NAMALWA (cell line): ENCODE measurements at regions not wholly inside any gene's neighbourhood (a gene's known extent, or its start where the extent isn't known, plus 50 kb on each side); places are given as distances from the start of the nearest gene placed in this dataset.

Source experiments
- DNase-seq: peaks from one replicate; pipeline ENCODE4 v3.0.0-alpha.2; 2015; ENCODE audit warnings: low spot score

DNA sequence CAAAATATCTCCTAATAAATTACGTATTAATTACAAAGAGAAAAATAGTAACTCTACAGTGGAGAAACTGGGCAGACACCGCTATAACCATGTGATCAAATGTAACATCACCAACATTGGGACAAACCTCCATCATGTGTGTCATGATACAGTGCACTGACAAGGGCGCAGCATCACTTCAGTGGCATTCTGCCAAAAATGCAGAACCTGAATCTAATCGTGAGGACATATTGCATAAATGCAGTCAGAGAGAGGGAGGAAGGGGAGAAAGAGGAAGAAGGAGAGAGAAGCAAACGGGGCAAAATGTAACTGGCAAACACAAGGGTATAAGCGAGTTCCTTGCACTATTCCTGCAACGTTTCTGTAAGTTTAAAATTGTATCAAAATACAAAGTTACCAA, 74.2 kb upstream of the MARCHF10 start:
- DNase-seq, result peak; percentile 34

DNA sequence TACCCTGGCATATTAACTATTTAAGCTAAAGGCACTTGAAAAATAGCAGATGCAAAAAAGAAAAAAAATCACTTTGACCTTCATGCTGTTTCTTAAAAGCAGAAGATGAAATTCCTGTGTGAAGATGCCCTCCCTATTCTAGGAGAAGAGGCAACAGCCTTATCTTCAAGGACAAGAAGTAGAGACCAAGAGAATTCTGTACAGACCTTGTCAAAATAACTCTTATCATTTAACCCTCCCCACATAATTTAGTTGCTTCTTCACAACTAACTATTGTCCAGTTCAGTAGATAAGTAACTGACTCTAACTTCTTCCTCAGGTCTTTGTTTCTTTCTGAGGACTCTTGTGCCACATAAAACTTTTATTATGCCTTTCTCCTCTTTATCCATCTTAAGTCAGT, 72.0 kb upstream of the MARCHF10 start:
- DNase-seq, result no peak

DNA sequence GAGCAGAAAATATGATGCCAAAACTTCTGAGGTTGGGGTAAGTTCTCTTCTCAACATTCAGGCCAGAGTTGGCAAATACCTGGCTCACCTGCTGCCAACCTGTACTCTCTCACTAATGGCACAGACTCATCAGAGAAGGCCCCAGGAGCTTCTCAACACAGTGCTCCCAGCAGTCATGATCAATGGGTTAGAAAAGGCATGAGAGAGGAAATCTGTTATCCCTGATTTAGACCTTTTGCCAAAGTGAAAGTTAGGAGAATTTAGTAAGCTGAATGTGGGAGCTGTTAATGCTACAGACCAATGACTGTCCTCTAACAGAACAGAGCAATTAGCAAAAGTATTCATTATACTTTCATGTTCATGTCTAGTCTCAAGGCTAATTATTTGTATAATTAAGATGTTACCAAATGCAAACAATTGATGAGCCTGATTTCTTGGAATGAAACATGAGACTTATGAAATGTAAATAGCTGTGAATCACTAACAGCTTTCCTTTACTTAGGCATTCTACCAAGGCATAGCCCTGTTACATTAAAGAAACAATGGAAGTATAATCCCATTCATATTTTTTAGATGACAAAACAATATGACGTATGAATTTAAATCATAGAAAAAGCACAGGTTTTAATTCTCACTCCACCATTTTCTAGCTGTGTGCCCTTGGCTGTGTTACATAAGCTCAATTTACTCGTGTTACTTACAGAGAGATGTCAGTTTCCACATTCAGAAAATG, 68.7 kb upstream of the MARCHF10 start:
- no peak for DNase-seq

DNA sequence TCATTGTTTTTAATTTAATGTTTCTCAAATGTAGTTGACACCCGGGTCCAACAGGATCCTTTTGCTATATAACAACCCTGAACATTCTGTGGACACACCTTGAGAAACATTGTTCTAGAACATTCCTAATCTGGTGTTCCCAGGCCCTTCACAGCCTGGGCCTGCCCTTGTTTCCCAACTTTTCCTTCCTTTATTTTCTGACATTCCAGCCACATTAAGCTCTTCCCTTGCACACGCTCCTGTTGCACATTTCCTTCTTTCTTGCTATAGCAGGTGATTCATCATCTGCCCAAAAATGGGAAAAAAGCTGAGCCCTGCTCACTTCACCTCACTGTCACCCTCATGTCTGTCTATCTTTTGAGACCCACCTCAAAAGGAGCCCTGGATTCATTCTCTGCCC, 67.9 kb upstream of the MARCHF10 start:
- no peak for DNase-seq

DNA sequence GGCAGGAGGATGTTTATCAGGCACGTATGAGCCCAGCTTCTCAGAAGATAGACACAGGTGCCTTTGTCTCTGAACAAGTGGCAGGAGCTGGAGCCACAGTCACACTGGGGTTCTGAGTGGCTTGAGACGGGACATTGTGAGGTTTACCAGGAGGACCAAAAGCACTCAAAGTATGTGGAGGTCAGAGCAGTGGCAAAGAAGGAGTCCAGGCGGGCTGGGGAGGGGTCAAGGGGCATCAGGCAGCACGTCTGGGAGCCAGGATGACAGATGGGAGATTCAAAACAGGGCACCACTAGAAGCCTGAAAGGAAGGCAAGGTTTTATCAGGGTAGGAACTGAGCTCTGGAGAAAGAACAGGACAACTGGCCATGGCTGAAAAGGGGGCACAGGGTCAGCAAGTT, 67.2 kb upstream of the MARCHF10 start:
- DNase-seq, result no peak

DNA sequence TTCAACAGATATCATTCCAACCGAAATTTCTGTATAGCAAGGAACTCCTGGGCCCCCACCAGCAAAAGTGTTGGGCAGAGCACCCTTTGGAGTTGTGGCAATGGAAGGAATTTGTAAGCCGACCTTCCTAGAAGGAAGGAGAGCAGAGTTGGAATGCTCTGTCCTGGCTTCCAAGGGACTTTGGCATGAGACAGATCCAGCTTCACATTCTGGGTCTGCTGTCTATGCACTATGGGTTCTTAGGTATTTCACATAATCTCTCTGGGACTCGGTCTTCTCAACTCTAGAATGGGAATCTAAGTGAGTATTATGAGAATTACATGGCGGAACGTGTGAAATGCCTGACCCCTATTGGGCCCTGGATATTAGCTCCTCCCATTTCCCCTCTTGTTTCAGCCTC, 63.2 kb upstream of the MARCHF10 start:
- DNase-seq, result no peak

DNA sequence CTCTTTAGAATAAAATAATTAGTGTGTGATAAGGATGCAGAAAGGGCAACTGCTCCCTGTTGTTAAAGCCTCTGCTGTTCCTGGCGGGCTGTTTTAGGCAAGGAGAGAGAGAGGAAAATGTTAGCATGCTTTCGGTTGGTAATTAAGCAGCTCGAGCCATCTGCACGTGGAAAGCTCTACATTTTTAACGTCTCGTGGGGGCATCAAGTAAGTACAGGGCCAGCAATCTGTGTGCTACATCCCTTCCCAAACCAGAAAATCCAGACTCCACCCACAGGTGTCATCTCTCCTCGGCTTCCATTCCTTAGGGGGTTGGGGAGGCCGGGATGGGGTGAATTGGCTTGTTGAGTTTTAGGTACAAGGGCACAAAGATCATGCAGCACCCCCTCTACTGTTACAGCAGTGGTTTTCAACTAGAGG, 62.4 kb upstream of the MARCHF10 start:
- DNase-seq, result no peak

DNA sequence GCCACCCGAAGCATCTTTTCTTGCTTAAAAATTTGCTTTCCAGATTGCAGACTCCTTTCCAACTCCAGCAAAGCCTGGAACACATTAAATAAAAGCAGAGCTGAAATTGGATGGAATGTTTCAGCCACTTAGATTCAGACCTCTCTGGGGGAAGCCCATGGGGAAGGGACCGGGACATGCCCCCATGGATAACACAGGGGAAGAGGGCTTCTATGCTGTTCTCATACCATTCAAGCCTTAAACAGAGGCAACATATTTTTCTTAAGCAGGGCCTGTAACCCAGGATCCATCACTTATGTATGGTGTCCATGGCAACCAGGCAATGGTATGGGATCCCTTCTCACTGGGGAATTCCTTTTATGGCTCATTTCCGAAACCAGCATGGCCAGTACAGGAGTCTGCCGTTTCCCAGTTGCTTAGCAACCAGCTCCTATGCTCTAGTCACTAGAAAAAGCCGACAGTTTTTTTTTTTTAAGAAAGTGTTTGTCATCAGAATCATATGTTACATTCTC, 62.0 kb upstream of the MARCHF10 start:
- DNase-seq, result no peak

DNA sequence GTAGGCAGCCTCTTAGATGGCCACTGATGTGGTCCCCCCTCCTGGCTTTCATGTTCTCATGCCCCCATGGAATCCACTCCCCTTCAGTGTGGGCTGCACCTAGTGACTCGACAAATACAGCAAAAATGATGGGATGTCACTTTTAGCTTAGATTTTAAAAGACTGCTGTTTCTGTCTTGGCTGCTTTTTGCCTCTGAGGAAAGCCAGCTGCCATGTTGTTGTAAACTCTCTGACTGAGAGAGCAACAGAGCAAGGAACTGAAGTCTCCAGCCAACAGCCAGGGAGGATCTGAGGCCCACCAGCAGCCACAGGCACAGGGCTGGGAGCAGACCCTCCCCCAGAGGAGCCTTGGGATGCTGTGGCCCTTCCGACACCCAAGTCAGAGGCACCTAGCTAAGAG, 60.6 kb upstream of the MARCHF10 start:
- no peak for DNase-seq

DNA sequence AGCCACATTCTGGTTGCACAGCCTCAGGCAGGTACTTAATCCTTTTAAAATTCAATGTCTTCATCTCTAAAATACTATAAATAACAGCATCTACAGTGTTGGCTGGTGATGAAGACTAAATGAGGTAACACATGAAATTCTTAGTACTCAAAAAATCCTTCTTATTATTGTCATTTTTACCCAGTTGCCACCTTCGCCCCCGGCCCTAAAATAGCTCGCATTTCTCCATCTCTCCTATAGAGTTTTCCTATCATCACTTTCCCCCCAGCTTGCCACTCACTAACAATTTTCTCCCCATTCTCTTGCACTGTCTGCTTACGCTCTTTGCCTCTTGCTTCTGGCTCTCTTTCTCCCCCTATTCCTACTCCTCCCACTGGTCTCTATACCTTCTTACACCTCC, 59.9 kb upstream of the MARCHF10 start:
- DNase-seq, result no peak

DNA sequence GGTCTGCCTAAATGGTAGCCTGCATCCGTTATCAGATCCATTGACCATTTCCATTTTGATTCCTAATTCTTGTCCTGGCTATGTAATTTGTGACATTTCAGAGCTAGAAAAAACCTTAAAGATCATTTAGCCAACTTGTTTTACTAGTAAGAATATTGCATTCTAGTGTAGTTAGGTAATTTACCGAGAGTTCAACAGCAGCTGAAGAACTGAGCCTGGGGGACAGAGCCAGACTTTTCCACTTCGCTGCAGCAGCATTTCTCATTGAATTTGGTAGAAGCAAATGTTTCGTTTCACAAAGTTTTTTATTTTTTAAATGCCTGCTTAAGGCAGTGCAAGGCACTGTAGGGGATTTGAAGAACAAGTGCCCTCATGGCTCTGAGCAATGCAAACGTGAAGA, 59.2 kb upstream of the MARCHF10 start:
- no peak for DNase-seq

DNA sequence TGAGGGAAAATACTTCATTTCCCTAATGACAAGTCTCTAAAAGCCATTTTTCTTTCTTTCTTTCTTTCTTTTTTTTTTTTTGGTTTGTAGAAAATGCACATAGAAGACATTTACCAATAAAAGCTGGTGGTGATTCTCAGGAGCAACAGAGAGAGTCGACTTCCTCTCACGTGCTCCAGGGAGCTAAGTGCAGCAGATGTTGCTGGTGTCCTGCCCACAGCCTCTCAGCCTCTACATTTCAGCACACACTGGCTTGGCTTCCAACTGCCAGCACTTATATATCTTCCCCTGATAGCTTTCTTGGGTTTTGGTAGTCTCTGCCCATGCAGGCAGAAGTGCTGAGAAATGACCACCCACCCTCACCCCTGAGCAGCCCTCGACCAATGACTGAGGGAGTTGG, 58.4 kb upstream of the MARCHF10 start:
- DNase-seq, result no peak

DNA sequence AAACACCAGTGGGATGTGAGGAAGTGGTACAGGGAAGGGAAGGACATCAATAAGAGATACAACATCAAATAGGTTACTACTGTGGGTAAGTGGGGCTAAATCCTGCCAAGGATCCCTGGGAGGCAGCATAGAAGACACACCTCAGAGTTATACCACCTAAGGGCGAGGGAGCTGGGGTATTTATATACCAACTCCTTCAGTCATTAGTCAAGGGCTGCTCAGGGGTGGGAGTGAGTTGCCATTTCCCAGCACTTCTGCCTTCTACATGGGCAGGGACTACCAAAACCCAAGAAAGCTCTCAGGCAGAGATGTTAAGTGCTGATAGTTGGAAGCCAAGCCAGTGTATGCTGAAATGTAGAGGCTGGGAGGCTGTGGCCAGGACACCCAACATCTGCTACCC, 57.5 kb upstream of the MARCHF10 start:
- no peak for DNase-seq

DNA sequence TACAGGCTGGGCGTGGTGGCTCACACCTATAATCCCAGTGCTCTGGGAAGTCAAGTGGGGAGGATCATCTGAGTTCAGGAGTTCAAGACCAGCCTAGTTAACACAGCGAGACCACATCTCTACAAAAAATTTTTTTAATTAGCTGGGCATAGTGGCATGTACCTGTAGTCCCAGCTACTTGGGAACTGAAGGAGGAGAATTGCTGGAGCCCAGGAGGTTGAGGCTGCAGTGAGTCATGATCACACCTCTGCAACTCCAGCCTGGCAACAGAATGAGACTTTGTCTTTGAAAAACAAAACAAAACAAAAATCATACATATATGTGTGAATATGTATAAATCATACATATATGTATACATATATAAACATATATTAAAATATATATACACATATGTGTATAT, 54.1 kb upstream of the MARCHF10 start:
- no peak for DNase-seq

DNA sequence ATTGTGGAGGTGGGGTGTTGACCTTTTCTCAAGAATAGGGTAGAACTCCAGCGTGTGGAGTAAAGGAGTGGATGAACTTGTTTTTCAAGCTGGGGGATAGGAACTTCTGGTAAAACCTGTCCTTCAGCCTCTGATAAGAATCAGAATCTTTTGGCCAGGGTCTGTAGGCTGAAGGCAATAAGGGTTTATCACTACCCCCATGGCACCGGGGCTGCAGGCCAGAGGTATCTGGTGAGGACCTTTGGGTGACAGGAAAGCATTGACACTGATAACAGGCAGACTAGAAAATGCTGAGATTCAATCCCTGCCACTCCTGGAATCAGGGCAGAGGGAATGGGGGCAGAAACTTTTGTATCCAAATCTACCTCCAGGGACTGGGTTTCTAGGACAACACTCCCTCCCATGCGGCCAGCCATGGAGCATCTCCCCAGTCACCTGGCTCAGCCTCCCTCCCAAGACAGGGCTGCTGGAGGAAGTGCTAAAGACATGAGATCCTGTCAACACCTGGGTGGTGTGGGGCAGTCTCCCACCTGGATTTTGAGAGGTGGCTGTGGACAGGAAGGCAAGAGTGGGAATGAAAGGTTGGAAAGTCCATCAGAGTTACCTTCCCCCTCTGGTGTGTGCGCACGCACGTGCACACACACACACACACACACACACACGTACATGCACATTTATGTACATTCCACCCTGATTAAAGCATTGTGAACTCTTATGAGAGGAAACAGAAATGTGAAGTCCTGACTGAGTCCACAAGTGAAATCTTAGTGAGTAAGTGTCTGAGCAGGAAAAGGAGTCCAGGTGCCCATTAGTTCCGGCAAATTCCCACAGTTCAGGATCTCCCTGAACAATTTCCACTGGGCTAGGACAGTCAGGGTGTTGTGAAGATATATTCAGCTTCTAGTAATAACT, 53.1 kb upstream of the MARCHF10 start:
- DNase-seq, result no peak

DNA sequence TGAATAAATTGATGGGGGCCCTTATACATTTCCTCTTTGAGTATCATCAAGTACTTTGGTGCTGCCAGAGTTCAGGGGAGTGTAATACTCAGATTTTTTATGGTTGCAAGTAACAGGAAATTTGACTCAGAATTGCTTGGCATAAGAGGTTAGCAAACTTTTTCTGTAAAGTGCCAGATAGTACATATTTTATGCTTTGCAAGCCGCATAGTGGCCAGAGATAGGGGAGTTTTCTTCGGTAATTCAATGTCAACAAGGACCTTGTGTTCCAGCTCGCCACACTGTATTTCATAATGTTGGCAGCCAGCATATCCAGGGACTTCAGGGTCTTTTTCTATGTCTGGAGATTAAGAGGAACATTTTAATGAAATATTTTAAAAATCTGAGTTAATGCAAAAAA, 51.0 kb upstream of the MARCHF10 start:
- DNase-seq, result no peak
